Upper lobe of left lung (tissue), 6 donors: ENCODE measurements at regions not wholly inside any gene's neighbourhood (a gene's known extent, or its start where the extent isn't known, plus 50 kb on each side); places are given as distances from the start of the nearest gene placed in this dataset.

Experiments used
- ATAC-seq, 2 donors: fragments of 200-7000 bp; cut with Tn5 transposase; one replicate each; pipeline ENCODE4 v1.9.1; 2022; ENCODE audit warnings: mild to moderate bottlenecking in 2 of 2, moderate library complexity in 2 of 2; ENCODE audit not compliant: low FRiP score in 2 of 2
- DNase-seq, 2 donors: peaks; one replicate each; pipeline ENCODE4 v3.0.0-alpha.2; 2019 to 2020
- H3K27ac ChIP-seq, 4 donors: fragments of 200-600 bp; sonication (generic); one replicate each; pipeline ENCODE4 v1.5.1; 2016 to 2019
- H3K27me3 ChIP-seq, 4 donors: fragments of 200-600 bp; sonication (generic); one replicate each; pipeline ENCODE4 v1.5.1; 2017 to 2019
- H3K36me3 ChIP-seq, 4 donors: fragments of 200-600 bp; sonication (generic); one replicate each; pipeline ENCODE4 v1.5.1; 2016 to 2019
- H3K4me1 ChIP-seq, 4 donors: fragments of 200-600 bp; sonication (generic); one replicate each; pipeline ENCODE4 v1.5.1; 2018 to 2019
- H3K4me3 ChIP-seq, 4 donors: fragments of 200-600 bp; sonication (generic); one replicate each; pipeline ENCODE4 v1.5.1; 2017 to 2019; ENCODE audit warnings: mild to moderate bottlenecking in 2 of 4, moderate library complexity in 1 of 4
- H3K9me3 ChIP-seq, 4 donors: fragments of 200-600 bp; sonication (generic); one replicate each; pipeline ENCODE4 v1.5.1; 2018 to 2019
- CTCF ChIP-seq, 6 experiments: fragments of 450-650 bp in 4 of 6; fragments of 200-600 bp in 2 of 6; sonication (generic) in 2 of 6; IDR thresholded peaks; one replicate each; pipeline ENCODE4 v1.5.1; 2016 to 2019; ENCODE audit warnings: antibody characterized with exemption in 6 of 6
- EP300 ChIP-seq, 4 donors: sonication (generic); formaldehyde crosslinking; IDR thresholded peaks; one replicate each; pipeline ENCODE4 v1.5.1; 2017; ENCODE audit warnings: antibody characterized with exemption in 4 of 4, control low read depth in 2 of 4
- POLR2A ChIP-seq, 4 donors: fragments of 450-650 bp; IDR thresholded peaks; one replicate each; pipeline ENCODE4 v1.5.1; 2016 to 2017; ENCODE audit warnings: antibody characterized with exemption in 4 of 4, mild to moderate bottlenecking in 2 of 4
- POLR2AphosphoS5 ChIP-seq, 2 donors: sonication (generic); formaldehyde crosslinking; IDR thresholded peaks; one replicate each; pipeline ENCODE4 v1.5.1; 2017; ENCODE audit warnings: antibody characterized with exemption in 2 of 2
- WGBS, 2 donors: methylation state at CpG; one replicate each; pipeline ENCODE4 v1.1.5; 2017 to 2018; 5-methylcytosine and 5-hydroxymethylcytosine counted together
- donor health status: DM: no; HTN: no; CAD: no; lungs with moderate emphysema.
- donor health status: DM: no; HTN: yes; CAD: no; lungs with severe emphysema.

GRCh38 chr15:38068626-38069391 is 134.4 kb downstream of the TMCO5A start:
- Histone ChIP-seq H3K36me3 (no peaks in the 10 kb centered on the region), H3K4me3 (peak overlapping the region in 3 of 4 donors; percentile 10 to 29 (median 14)), H3K27ac (peak overlapping the region; percentile 68 to 79 (median 72)), H3K27me3 (no peaks in the 10 kb centered on the region), H3K9me3 (no peaks in the 10 kb centered on the region), H3K4me1 (peaks cover 32 to 37% (median 35%) of the 10 kb centered on the region in 4 donors)
- WGBS, 2 donors = 28 to 35% methylated on average over 7 of the region's 7 CpGs
- TF ChIP-seq POLR2A (IDR thresholded peaks at IDR 0.05) (no peak), EP300 (IDR thresholded peaks at IDR 0.05) (peak in 1 of 4 donors; percentile 30), POLR2AphosphoS5 (IDR thresholded peaks at IDR 0.05) (peak in 1 of 2 donors; percentile 47), CTCF (IDR thresholded peaks at IDR 0.05) (no peak)
- peak in 1 of 2 donors; percentile 51 for DNase-seq
- ATAC-seq = peak; percentile 71 to 78

- Histone ChIP-seq H3K9me3 (no peaks in the 10 kb centered on the region), H3K36me3 (no peaks in the 10 kb centered on the region), H3K27me3 (no peaks in the 10 kb centered on the region), H3K4me3 (peak overlapping the region in 3 of 4 donors; percentile 10 to 29 (median 14)), H3K4me1 (peaks cover 33 to 38% (median 37%) of the 10 kb centered on the region in 4 donors), H3K27ac (peak overlapping the region; percentile 68 to 79 (median 72))
- TF ChIP-seq POLR2A (IDR thresholded peaks at IDR 0.05) (peak in 1 of 4 donors; percentile 28), POLR2AphosphoS5 (IDR thresholded peaks at IDR 0.05) (no peak), CTCF (IDR thresholded peaks at IDR 0.05) (no peak)
- DNase-seq (peak in 1 of 2 donors; percentile 78), ATAC-seq (peak; percentile 78 to 79)
- WGBS, 2 donors = 31 to 37% methylated on average over 3 of the region's 3 CpGs
Measured at GRCh38 chr15:38069511-38070011, 135.1 kb downstream of the TMCO5A start.

GRCh38 chr15:38070778-38071177 is 136.3 kb downstream of the TMCO5A start:
- 88% methylated on average over 4 of the region's 4 CpGs for WGBS, 2 donors
- Histone ChIP-seq H3K9me3 (no peaks in the 10 kb centered on the region), H3K4me1 (peaks cover 33 to 38% (median 37%) of the 10 kb centered on the region in 4 donors), H3K27ac (peak overlapping the region in 3 of 4 donors; percentile 5 to 90 (median 71)), H3K36me3 (no peaks in the 10 kb centered on the region), H3K4me3 (no peak overlapping the region), H3K27me3 (no peaks in the 10 kb centered on the region)
- DNase-seq = no peak
- no peak for ATAC-seq
- TF ChIP-seq POLR2AphosphoS5 (IDR thresholded peaks at IDR 0.05) (no peak), EP300 (IDR thresholded peaks at IDR 0.05) (no peak), POLR2A (IDR thresholded peaks at IDR 0.05) (no peak), CTCF (IDR thresholded peaks at IDR 0.05) (no peak)

GRCh38 chr15:38071211-38071972 is 137.0 kb downstream of the TMCO5A start:
- Histone ChIP-seq H3K27ac (peak overlapping the region; percentile 87 to 93 (median 90)), H3K4me1 (peaks cover 33 to 38% (median 37%) of the 10 kb centered on the region in 4 donors)
- peak in 1 of 2 donors; percentile 38 for DNase-seq

More at GRCh38 chr15:38071211-38071972, 137.0 kb downstream of the TMCO5A start:
- Histone ChIP-seq H3K36me3 (no peaks in the 10 kb centered on the region), H3K4me3 (peak overlapping the region in 2 of 4 donors; percentile 52 to 59), H3K9me3 (no peaks in the 10 kb centered on the region), H3K27me3 (no peaks in the 10 kb centered on the region)
- TF ChIP-seq POLR2A (IDR thresholded peaks at IDR 0.05) = peak in 1 of 4 donors; percentile 5
- TF ChIP-seq CTCF (IDR thresholded peaks at IDR 0.05) = no peak
- TF ChIP-seq EP300 (IDR thresholded peaks at IDR 0.05) = peak in 1 of 4 donors; percentile 89
- no peak for TF ChIP-seq POLR2AphosphoS5 (IDR thresholded peaks at IDR 0.05)
- no peak for ATAC-seq
- WGBS, 2 donors = 71 to 73% methylated on average over 11 of the region's 11 CpGs
